WTC11 (cell line): ENCODE measurements at regions not wholly inside any gene's neighbourhood (a gene's known extent, or its start where the extent isn't known, plus 50 kb on each side); places are given as distances from the start of the nearest gene placed in this dataset.

ENCODE experiments used
- ATAC-seq: fragments of 200-7000 bp; cut with Tn5 transposase; 2 replicates; pipeline ENCODE4 v1.10.0; 2021; ENCODE audit warnings: mild to moderate bottlenecking, moderate library complexity
- CTCF ChIA-PET: fragments of 300-600 bp; sonication (Branson Sonifier 250); formaldehyde crosslinking; loops from one replicate; lab custom pipeline; 2021; ENCODE audit warnings: antibody characterized with exemption; lab: Charles Lee
- POLR2A ChIA-PET: fragments of 350-600 bp; sonication (Branson Sonifier 250); formaldehyde crosslinking; loops from one replicate; lab custom pipeline; 2021; ENCODE audit warnings: antibody characterized with exemption; lab: Charles Lee
- DNase-seq: peaks from one replicate; pipeline ENCODE4 v3.0.0; 2021; ENCODE audit warnings: low spot score
- H3K27ac Mint-ChIP-seq: 2 replicates; pipeline ENCODE4 v1.8.0; 2021; ENCODE audit warnings: mixed read lengths
- H3K27me3 Mint-ChIP-seq: 2 replicates; pipeline ENCODE4 v1.8.0; 2021; ENCODE audit warnings: low read depth, mild to moderate bottlenecking, moderate library complexity, mixed read lengths
- H3K36me3 Mint-ChIP-seq: 2 replicates; pipeline ENCODE4 v1.8.0; 2021; ENCODE audit warnings: mixed read lengths
- H3K4me1 Mint-ChIP-seq: 2 replicates; pipeline ENCODE4 v1.8.0; 2022; ENCODE audit warnings: mixed read lengths
- H3K4me3 Mint-ChIP-seq: 2 replicates; pipeline ENCODE4 v1.8.0; 2021; ENCODE audit warnings: mild to moderate bottlenecking, moderate library complexity, mixed read lengths
- H3K9me3 Mint-ChIP-seq: 2 replicates; pipeline ENCODE4 v1.8.0; 2021; ENCODE audit warnings: mixed read lengths
- ELF4 ChIP-seq: sonication (generic); formaldehyde crosslinking; IDR thresholded peaks from 2 replicates; pipeline ENCODE4 v1.8.1; 2022; ENCODE audit warnings: low read depth, mild to moderate bottlenecking, moderate library complexity, missing genetic modification reagents
- GABPB1 ChIP-seq: sonication (generic); formaldehyde crosslinking; IDR thresholded peaks from 2 replicates; pipeline ENCODE4 v1.8.1; 2023; ENCODE audit warnings: mild to moderate bottlenecking, missing genetic modification reagents
- GTF2I ChIP-seq: fragments of 250-450 bp; sonication (Bioruptor Pico); conservative IDR thresholded peaks from 2 replicates; pipeline ENCODE4 v1.4.0; 2021; ENCODE audit warnings: mild to moderate bottlenecking
- IRF2 ChIP-seq: sonication (generic); formaldehyde crosslinking; IDR thresholded peaks from 2 replicates; pipeline ENCODE4 v1.8.0; 2022; ENCODE audit warnings: low read depth, missing genetic modification reagents, borderline replicate concordance
- MXD4 ChIP-seq: fragments of 250-450 bp; sonication (Bioruptor Pico); IDR thresholded peaks from 2 replicates; pipeline ENCODE4 v1.8.0; 2021; ENCODE audit warnings: mild to moderate bottlenecking, moderate library complexity, borderline replicate concordance
- NFATC4 ChIP-seq: fragments of 250-450 bp; sonication (Bioruptor Pico); IDR thresholded peaks from 2 replicates; pipeline ENCODE4 v1.9.0; 2021; ENCODE audit warnings: mild to moderate bottlenecking
- NFYB ChIP-seq: sonication (generic); formaldehyde crosslinking; conservative IDR thresholded peaks from 2 replicates; pipeline ENCODE4 v1.8.0; 2022; ENCODE audit warnings: low read depth, missing genetic modification reagents
- NR2C2 ChIP-seq: sonication (generic); formaldehyde crosslinking; IDR thresholded peaks from 2 replicates; pipeline ENCODE4 v1.8.0; 2022; ENCODE audit warnings: mild to moderate bottlenecking, missing genetic modification reagents
- OVOL2 ChIP-seq: fragments of 250-450 bp; sonication (Bioruptor Pico); IDR thresholded peaks from 2 replicates; pipeline ENCODE4 v1.9.0; 2021; ENCODE audit warnings: mild to moderate bottlenecking, borderline replicate concordance
- RELA ChIP-seq: sonication (generic); formaldehyde crosslinking; IDR thresholded peaks from 2 replicates; pipeline ENCODE4 v1.8.1; 2022; ENCODE audit warnings: missing genetic modification reagents, mild to moderate bottlenecking, borderline replicate concordance
- SOX15 ChIP-seq: fragments of 250-450 bp; sonication (Bioruptor Pico); IDR thresholded peaks from 2 replicates; pipeline ENCODE4 v1.9.0; 2021; ENCODE audit warnings: mild to moderate bottlenecking
- ZNF317 ChIP-seq: sonication (generic); formaldehyde crosslinking; IDR thresholded peaks from 2 replicates; pipeline ENCODE4 v1.8.1; 2023; ENCODE audit warnings: low read depth, mild to moderate bottlenecking, moderate library complexity, missing genetic modification reagents, borderline replicate concordance
- ZNF416 ChIP-seq: fragments of 250-450 bp; sonication (Bioruptor Pico); IDR thresholded peaks from 2 replicates; pipeline ENCODE4 v1.9.0; 2021; ENCODE audit warnings: mild to moderate bottlenecking, inconsistent platforms
- TF ChIP-seq, protein P1 (sequence below): fragments of 250-450 bp; sonication (Bioruptor Pico); IDR thresholded peaks from 2 replicates; pipeline ENCODE4 v1.9.0; 2021; ENCODE audit warnings: mild to moderate bottlenecking
- TF ChIP-seq, protein P2 (sequence below): sonication (generic); formaldehyde crosslinking; IDR thresholded peaks from 2 replicates; pipeline ENCODE4 v1.8.0; 2022; ENCODE audit warnings: mild to moderate bottlenecking, missing genetic modification reagents
- TF ChIP-seq, protein P3 (sequence below): sonication (generic); formaldehyde crosslinking; conservative IDR thresholded peaks from 2 replicates; pipeline ENCODE4 v1.8.1; 2023; ENCODE audit warnings: mild to moderate bottlenecking, low read depth, missing genetic modification reagents, moderate library complexity
- TF ChIP-seq, protein P4 (sequence below): fragments of 250-450 bp; sonication (Bioruptor Pico); IDR thresholded peaks from 2 replicates; pipeline ENCODE4 v2.1.2; 2022; ENCODE audit warnings: mild to moderate bottlenecking, moderate library complexity
- TF ChIP-seq, protein P5 (sequence below): sonication (generic); formaldehyde crosslinking; IDR thresholded peaks from 2 replicates; pipeline ENCODE4 v1.8.0; 2022; ENCODE audit warnings: mild to moderate bottlenecking, missing genetic modification reagents
- TF ChIP-seq, protein P6 (sequence below): sonication (generic); formaldehyde crosslinking; IDR thresholded peaks from 2 replicates; pipeline ENCODE4 v1.8.1; 2023; ENCODE audit warnings: mild to moderate bottlenecking, missing genetic modification reagents, borderline replicate concordance
- TF ChIP-seq, protein P7 (sequence below): sonication (generic); formaldehyde crosslinking; IDR thresholded peaks from 2 replicates; pipeline ENCODE4 v1.8.0; 2022; ENCODE audit warnings: mild to moderate bottlenecking, missing genetic modification reagents
- TF ChIP-seq, protein P8 (sequence below): fragments of 200-600 bp; IDR thresholded peaks from 2 replicates; pipeline ENCODE4 v1.8.0; 2022; ENCODE audit warnings: antibody characterized with exemption

DNA sequence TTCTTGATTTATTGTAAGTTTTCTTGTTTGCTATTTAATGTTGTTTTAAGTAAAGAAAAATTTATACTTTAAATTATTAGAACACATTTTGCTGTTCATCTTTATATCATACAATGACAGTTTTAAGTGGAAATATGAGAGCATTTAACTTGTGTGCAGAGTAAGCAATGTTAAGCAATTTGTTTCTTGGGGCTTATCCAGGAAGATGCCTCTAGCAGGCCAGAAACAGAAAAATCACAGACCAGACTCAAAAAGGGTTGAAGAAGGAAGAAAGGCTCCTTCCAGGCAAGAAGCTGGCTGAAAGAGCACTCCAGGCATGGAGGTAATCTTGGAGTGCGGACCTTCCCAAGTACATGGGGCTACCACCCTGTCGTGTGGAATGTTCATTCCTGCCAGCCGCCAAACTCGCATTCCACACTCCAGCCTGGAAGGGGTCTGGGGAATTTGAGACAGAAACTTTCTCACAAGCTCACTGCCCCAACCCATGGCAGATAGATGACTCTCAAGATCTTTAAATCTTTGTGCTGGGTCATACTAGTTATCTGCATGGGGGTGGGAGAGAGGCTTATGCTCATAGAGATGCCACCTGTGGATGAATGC is 1521.3 kb upstream of the AGA start:
- CTCF ChIA-PET = no interaction called here
- Mint-ChIP-seq H3K9me3 (no peaks in the 10 kb centered on the region), H3K4me1 (peaks cover 13% of the 10 kb centered on the region), H3K27me3 (no peaks in the 10 kb centered on the region), H3K27ac (no peak overlapping the region), H3K36me3 (no peaks in the 10 kb centered on the region), H3K4me3 (no peak overlapping the region)
- POLR2A ChIA-PET = no interaction called here
- TF ChIP-seq NFATC4 (CRISPR knock-in tag) = no peak
- TF ChIP-seq NR2C2 (CRISPR knock-in tag) = no peak
- TF ChIP-seq, protein P1, sequence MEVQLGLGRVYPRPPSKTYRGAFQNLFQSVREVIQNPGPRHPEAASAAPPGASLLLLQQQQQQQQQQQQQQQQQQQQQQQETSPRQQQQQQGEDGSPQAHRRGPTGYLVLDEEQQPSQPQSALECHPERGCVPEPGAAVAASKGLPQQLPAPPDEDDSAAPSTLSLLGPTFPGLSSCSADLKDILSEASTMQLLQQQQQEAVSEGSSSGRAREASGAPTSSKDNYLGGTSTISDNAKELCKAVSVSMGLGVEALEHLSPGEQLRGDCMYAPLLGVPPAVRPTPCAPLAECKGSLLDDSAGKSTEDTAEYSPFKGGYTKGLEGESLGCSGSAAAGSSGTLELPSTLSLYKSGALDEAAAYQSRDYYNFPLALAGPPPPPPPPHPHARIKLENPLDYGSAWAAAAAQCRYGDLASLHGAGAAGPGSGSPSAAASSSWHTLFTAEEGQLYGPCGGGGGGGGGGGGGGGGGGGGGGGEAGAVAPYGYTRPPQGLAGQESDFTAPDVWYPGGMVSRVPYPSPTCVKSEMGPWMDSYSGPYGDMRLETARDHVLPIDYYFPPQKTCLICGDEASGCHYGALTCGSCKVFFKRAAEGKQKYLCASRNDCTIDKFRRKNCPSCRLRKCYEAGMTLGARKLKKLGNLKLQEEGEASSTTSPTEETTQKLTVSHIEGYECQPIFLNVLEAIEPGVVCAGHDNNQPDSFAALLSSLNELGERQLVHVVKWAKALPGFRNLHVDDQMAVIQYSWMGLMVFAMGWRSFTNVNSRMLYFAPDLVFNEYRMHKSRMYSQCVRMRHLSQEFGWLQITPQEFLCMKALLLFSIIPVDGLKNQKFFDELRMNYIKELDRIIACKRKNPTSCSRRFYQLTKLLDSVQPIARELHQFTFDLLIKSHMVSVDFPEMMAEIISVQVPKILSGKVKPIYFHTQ = no peak
- TF ChIP-seq MXD4 (CRISPR knock-in tag) = no peak
- TF ChIP-seq, protein P2, sequence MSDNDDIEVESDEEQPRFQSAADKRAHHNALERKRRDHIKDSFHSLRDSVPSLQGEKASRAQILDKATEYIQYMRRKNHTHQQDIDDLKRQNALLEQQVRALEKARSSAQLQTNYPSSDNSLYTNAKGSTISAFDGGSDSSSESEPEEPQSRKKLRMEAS = no peak
- no peak for TF ChIP-seq ZNF317 (CRISPR knock-in tag)
- no peak for DNase-seq
- ATAC-seq = no peak

DNA sequence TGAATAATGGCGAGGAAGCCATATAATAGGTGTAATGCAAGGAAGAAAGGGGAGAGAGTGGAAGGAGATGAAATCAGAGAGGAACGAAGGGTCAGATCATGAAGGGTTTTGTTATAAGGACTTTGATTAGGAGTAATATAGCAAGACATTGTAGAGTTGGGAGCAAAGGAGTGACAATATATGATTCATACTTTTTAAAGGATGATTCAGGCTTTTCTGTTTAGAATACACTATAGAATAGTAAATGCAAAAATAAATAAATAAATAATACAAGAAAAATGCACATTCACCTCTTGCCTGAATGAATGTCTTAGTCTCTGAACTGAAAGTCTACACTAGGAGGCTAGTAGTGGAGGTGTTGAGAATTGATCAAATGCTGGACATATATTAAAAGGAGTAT is 1524.4 kb upstream of the AGA start:
- Mint-ChIP-seq H3K36me3 (no peaks in the 10 kb centered on the region), H3K4me1 (peaks cover 25% of the 10 kb centered on the region), H3K9me3 (no peaks in the 10 kb centered on the region), H3K27me3 (no peaks in the 10 kb centered on the region), H3K27ac (no peak overlapping the region), H3K4me3 (no peak overlapping the region)
- ChIA-PET POLR2A (no interaction called here), CTCF (no interaction called here)
- no peak for ATAC-seq
- DNase-seq = no peak
- TF ChIP-seq, protein P3, sequence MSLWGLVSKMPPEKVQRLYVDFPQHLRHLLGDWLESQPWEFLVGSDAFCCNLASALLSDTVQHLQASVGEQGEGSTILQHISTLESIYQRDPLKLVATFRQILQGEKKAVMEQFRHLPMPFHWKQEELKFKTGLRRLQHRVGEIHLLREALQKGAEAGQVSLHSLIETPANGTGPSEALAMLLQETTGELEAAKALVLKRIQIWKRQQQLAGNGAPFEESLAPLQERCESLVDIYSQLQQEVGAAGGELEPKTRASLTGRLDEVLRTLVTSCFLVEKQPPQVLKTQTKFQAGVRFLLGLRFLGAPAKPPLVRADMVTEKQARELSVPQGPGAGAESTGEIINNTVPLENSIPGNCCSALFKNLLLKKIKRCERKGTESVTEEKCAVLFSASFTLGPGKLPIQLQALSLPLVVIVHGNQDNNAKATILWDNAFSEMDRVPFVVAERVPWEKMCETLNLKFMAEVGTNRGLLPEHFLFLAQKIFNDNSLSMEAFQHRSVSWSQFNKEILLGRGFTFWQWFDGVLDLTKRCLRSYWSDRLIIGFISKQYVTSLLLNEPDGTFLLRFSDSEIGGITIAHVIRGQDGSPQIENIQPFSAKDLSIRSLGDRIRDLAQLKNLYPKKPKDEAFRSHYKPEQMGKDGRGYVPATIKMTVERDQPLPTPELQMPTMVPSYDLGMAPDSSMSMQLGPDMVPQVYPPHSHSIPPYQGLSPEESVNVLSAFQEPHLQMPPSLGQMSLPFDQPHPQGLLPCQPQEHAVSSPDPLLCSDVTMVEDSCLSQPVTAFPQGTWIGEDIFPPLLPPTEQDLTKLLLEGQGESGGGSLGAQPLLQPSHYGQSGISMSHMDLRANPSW (CRISPR knock-in tag) = no peak
- no peak for TF ChIP-seq RELA (CRISPR knock-in tag)
- TF ChIP-seq ELF4 (CRISPR knock-in tag) = no peak
- TF ChIP-seq, protein P4, sequence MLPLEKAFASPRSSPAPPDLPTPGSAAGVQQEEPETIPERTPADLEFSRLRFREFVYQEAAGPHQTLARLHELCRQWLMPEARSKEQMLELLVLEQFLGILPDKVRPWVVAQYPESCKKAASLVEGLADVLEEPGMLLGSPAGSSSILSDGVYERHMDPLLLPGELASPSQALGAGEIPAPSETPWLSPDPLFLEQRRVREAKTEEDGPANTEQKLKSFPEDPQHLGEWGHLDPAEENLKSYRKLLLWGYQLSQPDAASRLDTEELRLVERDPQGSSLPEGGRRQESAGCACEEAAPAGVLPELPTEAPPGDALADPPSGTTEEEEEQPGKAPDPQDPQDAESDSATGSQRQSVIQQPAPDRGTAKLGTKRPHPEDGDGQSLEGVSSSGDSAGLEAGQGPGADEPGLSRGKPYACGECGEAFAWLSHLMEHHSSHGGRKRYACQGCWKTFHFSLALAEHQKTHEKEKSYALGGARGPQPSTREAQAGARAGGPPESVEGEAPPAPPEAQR (CRISPR knock-in tag) = no peak
- no peak for TF ChIP-seq GABPB1 (CRISPR knock-in tag)
- TF ChIP-seq, protein P5, sequence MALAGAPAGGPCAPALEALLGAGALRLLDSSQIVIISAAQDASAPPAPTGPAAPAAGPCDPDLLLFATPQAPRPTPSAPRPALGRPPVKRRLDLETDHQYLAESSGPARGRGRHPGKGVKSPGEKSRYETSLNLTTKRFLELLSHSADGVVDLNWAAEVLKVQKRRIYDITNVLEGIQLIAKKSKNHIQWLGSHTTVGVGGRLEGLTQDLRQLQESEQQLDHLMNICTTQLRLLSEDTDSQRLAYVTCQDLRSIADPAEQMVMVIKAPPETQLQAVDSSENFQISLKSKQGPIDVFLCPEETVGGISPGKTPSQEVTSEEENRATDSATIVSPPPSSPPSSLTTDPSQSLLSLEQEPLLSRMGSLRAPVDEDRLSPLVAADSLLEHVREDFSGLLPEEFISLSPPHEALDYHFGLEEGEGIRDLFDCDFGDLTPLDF (CRISPR knock-in tag) = no peak
- TF ChIP-seq IRF2 (CRISPR knock-in tag) = no peak
- no peak for TF ChIP-seq GTF2I (CRISPR knock-in tag)
- TF ChIP-seq OVOL2 (CRISPR knock-in tag) = no peak
- TF ChIP-seq, protein P6, sequence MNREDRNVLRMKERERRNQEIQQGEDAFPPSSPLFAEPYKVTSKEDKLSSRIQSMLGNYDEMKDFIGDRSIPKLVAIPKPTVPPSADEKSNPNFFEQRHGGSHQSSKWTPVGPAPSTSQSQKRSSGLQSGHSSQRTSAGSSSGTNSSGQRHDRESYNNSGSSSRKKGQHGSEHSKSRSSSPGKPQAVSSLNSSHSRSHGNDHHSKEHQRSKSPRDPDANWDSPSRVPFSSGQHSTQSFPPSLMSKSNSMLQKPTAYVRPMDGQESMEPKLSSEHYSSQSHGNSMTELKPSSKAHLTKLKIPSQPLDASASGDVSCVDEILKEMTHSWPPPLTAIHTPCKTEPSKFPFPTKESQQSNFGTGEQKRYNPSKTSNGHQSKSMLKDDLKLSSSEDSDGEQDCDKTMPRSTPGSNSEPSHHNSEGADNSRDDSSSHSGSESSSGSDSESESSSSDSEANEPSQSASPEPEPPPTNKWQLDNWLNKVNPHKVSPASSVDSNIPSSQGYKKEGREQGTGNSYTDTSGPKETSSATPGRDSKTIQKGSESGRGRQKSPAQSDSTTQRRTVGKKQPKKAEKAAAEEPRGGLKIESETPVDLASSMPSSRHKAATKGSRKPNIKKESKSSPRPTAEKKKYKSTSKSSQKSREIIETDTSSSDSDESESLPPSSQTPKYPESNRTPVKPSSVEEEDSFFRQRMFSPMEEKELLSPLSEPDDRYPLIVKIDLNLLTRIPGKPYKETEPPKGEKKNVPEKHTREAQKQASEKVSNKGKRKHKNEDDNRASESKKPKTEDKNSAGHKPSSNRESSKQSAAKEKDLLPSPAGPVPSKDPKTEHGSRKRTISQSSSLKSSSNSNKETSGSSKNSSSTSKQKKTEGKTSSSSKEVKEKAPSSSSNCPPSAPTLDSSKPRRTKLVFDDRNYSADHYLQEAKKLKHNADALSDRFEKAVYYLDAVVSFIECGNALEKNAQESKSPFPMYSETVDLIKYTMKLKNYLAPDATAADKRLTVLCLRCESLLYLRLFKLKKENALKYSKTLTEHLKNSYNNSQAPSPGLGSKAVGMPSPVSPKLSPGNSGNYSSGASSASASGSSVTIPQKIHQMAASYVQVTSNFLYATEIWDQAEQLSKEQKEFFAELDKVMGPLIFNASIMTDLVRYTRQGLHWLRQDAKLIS (CRISPR knock-in tag) = no peak
- TF ChIP-seq, protein P7, sequence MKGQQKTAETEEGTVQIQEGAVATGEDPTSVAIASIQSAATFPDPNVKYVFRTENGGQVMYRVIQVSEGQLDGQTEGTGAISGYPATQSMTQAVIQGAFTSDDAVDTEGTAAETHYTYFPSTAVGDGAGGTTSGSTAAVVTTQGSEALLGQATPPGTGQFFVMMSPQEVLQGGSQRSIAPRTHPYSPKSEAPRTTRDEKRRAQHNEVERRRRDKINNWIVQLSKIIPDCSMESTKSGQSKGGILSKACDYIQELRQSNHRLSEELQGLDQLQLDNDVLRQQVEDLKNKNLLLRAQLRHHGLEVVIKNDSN (CRISPR knock-in tag) = no peak
- TF ChIP-seq, protein P8, sequence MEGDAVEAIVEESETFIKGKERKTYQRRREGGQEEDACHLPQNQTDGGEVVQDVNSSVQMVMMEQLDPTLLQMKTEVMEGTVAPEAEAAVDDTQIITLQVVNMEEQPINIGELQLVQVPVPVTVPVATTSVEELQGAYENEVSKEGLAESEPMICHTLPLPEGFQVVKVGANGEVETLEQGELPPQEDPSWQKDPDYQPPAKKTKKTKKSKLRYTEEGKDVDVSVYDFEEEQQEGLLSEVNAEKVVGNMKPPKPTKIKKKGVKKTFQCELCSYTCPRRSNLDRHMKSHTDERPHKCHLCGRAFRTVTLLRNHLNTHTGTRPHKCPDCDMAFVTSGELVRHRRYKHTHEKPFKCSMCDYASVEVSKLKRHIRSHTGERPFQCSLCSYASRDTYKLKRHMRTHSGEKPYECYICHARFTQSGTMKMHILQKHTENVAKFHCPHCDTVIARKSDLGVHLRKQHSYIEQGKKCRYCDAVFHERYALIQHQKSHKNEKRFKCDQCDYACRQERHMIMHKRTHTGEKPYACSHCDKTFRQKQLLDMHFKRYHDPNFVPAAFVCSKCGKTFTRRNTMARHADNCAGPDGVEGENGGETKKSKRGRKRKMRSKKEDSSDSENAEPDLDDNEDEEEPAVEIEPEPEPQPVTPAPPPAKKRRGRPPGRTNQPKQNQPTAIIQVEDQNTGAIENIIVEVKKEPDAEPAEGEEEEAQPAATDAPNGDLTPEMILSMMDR = no peak
- no peak for TF ChIP-seq NFYB
- no peak for TF ChIP-seq SOX15 (CRISPR knock-in tag)
- no peak for TF ChIP-seq ZNF416 (CRISPR knock-in tag)
